ENCODE measurements at regions not wholly inside any gene's neighbourhood (a gene's known extent, or its start where the extent isn't known, plus 50 kb on each side); places are given as distances from the start of the nearest gene placed in this dataset.

DNA sequence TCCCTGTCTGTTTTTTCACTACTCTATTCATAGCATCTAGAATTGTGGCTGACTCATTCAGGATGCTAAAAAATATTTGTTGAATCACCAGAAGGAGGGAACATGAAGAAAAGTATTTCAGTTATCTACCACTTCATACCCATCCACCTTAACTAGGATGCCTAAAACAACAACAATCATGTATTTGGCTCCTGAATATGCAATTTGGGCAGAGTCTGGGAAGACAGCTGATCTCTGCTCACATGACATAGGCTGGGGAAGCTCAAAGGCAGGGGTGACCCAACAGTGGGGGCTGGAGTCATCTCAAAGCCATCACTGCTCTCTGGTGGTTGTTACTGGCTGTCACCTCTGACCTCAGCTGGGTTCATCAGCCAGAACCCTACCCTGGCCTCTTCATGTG, 80.1 kb upstream of the RPL38 start:
- Histone ChIP-seq H3K9me3 (peaks cover 0 to 7% (median 0%) of the 10 kb centered on the region in 12 donors), H3K4me3 (no peak overlapping the region), H3K27ac (no peak overlapping the region), H3K27me3 (peaks cover 0 to 31% (median 2%) of the 10 kb centered on the region in 9 donors), H3K4me1 (no peaks in the 10 kb centered on the region), H3K36me3 (no peaks in the 10 kb centered on the region)
- no peak for ATAC-seq
- TF ChIP-seq, protein P1, sequence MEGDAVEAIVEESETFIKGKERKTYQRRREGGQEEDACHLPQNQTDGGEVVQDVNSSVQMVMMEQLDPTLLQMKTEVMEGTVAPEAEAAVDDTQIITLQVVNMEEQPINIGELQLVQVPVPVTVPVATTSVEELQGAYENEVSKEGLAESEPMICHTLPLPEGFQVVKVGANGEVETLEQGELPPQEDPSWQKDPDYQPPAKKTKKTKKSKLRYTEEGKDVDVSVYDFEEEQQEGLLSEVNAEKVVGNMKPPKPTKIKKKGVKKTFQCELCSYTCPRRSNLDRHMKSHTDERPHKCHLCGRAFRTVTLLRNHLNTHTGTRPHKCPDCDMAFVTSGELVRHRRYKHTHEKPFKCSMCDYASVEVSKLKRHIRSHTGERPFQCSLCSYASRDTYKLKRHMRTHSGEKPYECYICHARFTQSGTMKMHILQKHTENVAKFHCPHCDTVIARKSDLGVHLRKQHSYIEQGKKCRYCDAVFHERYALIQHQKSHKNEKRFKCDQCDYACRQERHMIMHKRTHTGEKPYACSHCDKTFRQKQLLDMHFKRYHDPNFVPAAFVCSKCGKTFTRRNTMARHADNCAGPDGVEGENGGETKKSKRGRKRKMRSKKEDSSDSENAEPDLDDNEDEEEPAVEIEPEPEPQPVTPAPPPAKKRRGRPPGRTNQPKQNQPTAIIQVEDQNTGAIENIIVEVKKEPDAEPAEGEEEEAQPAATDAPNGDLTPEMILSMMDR (IDR thresholded peaks at IDR 0.05), result no peak
- no peak for TF ChIP-seq POLR2A (IDR thresholded peaks at IDR 0.05)
- intact Hi-C loops (cut with DNase I), result no loop called here
- DNase-seq, result no peak

DNA sequence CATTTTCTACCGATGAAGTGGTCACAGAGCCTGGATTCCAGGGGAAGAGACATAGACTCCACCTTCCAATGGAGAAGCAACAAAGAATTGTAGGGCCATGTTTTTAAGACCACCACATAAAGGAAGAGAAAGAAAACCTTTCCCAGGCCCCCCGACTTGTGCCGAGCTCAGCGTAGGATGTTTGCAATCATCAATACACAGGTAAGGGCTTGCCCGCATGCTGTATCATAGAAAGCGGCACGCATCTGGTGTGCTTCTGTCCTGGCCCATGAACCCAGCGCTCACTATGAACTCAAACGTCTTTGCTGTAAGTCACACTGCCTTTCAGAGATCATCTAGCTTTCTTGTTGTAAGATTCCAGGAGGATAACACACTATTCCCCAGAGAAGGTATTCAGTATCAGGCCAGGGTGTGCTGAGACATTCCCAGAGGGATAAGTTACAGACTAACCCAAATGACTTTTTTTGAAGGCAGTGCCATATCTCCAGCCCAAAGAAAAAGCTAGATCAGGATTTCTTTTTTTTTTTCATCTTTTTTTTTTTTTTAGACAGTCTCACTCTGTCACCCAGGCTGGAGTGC, 79.5 kb upstream of the RPL38 start:
- no peaks in the 10 kb centered on the region for H3K4me1 ChIP-seq
- intact Hi-C loops (cut with DNase I), result no loop called here
- H3K9me3 ChIP-seq, result peaks cover 0 to 7% (median 0%) of the 10 kb centered on the region in 12 donors
- peaks cover 0 to 37% (median 3%) of the 10 kb centered on the region in 9 donors for H3K27me3 ChIP-seq
- no peaks in the 10 kb centered on the region for H3K36me3 ChIP-seq
- 84 to 92% (median 88%) methylated on average over 9 of the region's 9 CpGs for WGBS, 4 donors
- H3K4me3 ChIP-seq, result no peak overlapping the region
- no peak for DNase-seq
- no peak for TF ChIP-seq POLR2A (IDR thresholded peaks at IDR 0.05)
- TF ChIP-seq, protein P1 (IDR thresholded peaks at IDR 0.05), result no peak
- no peak overlapping the region for H3K27ac ChIP-seq
- no peak for ATAC-seq

DNA sequence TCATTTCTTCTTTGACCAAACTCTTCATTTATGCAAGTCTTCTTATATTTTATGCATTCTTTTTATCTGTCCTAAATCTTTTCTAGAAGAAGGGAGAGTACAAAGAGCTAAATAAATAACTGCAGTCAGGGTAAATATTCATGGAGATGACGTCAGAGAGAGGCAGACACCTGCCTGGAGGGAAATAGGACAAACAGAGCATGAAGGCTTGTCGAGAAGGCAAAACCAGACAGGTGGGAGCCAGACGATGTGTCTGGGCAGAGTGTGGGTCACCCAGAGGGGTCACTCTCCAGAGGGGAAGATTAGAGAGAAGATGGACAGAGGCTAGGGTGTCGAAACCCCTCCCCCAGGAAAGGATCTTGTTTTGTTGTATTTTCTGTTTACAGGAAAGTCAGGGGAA, 78.3 kb upstream of the RPL38 start:
- intact Hi-C loops (cut with DNase I), result no loop called here
- H3K4me1 ChIP-seq, result no peaks in the 10 kb centered on the region
- DNase-seq, result no peak
- peaks cover 0 to 35% (median 4%) of the 10 kb centered on the region in 9 donors for H3K27me3 ChIP-seq
- no peak overlapping the region for H3K27ac ChIP-seq
- no peak overlapping the region for H3K4me3 ChIP-seq
- no peak for TF ChIP-seq POLR2A (IDR thresholded peaks at IDR 0.05)
- TF ChIP-seq, protein P1 (IDR thresholded peaks at IDR 0.05), result no peak
- peaks cover 0 to 7% (median 0%) of the 10 kb centered on the region in 12 donors for H3K9me3 ChIP-seq
- WGBS, 4 donors, result 44 to 50% (median 44%) methylated on average over 4 of the region's 4 CpGs
- no peaks in the 10 kb centered on the region for H3K36me3 ChIP-seq
- no peak for ATAC-seq

DNA sequence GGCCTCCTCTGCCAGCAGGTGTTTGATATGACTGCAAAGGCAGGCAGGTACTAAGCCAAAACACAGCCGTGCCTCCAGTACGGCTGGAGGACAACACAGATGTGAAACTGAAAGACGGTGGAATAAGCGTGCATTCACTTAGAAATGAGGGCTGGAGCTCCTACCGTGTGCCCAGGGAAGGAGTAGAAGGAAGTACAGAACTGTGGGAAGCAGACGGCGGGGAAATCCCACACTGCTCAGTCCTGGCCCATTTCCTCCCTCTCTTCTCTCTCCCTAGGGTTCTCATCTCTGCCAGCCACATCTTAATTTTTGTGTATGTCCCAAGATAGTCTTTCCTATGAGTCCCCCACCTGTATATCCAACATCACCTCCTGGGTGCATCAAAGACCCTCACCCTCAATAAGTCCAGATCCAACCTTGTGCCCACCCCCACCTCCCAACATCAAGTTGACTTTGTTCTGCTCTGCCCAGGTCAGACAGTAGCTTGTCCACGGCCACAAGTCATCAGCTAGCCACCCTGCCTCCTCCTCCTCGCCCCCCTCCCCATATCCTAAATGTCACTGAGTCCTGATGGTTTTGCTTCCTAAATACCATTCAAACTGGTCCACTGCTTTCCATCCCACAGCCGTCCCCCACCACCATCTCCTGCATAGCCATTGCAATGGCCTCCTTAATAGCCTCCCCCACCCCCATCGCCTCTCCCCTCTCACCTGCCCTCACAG, 77.1 kb upstream of the RPL38 start:
- WGBS, 4 donors, result 61 to 73% (median 63%) methylated on average over 11 of the region's 11 CpGs
- DNase-seq, result no peak
- no peaks in the 10 kb centered on the region for H3K4me1 ChIP-seq
- H3K9me3 ChIP-seq, result peaks cover 0 to 6% (median 0%) of the 10 kb centered on the region in 12 donors
- no peak overlapping the region for H3K27ac ChIP-seq
- no peak for ATAC-seq
- H3K27me3 ChIP-seq, result peaks cover 0 to 39% (median 9%) of the 10 kb centered on the region in 9 donors
- H3K36me3 ChIP-seq, result no peaks in the 10 kb centered on the region
- no peak for TF ChIP-seq POLR2A (IDR thresholded peaks at IDR 0.05)
- TF ChIP-seq, protein P1 (IDR thresholded peaks at IDR 0.05), result no peak
- intact Hi-C loops (cut with DNase I), result no loop called here
- H3K4me3 ChIP-seq, result no peak overlapping the region
